HG03439 (cell line): ENCODE measurements at regions not wholly inside any gene's neighbourhood (a gene's known extent, or its start where the extent isn't known, plus 50 kb on each side); places are given as distances from the start of the nearest gene placed in this dataset.
"Not testable (repeated sequence)": the region's sequence is repeated elsewhere in the genome, so short reads cannot be mapped to it uniquely, and the experiment has no call there.

Experiments used
- ATAC-seq: cut with Tn5 transposase; IDR thresholded peaks from one replicate; pipeline ENCODE4 v1.9.1; 2021; ENCODE audit warnings: mild to moderate bottlenecking, moderate library complexity; ENCODE audit not compliant: unreplicated experiment

DNA sequence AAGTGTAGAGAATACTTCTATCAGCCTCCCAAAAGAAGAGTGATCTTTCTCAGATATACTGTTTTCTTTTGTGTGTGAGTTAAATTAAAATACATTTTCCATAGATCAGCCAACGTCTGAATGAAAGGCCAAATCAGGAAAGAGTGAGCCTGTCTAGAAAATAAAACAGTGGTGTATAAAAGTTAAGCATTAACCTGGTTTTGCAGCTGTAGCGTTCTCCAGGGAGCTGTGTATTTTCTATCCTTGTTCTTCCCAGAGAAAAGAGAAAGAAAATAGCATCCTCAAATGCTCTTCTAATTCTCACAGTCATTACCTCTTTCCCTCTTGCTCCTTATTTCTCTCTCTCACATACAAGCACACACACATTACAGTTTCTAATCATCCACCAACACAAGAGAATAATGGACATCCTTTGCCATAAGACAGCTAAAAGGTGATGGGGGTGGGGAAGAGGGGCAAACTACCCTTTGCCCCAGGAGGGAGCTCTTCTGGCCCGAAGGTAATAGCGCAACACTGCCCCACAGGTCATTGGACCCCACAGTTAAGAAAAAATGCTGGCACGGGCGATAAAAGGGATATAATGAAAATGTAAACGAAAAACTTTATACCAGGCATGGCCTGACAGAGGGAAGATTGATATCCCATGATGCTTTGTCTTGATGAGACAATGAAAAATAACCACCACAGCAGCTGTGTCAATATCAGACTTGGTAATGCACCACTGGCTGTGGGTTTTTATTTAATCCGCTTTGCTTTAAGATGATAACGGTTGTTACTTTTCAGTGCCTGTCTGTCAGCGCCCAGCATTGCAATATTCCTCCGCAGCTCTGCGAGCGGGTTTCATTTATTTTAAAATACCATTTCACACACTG is 150.3 kb downstream of the NUF2 start:
- no peak for ATAC-seq

DNA sequence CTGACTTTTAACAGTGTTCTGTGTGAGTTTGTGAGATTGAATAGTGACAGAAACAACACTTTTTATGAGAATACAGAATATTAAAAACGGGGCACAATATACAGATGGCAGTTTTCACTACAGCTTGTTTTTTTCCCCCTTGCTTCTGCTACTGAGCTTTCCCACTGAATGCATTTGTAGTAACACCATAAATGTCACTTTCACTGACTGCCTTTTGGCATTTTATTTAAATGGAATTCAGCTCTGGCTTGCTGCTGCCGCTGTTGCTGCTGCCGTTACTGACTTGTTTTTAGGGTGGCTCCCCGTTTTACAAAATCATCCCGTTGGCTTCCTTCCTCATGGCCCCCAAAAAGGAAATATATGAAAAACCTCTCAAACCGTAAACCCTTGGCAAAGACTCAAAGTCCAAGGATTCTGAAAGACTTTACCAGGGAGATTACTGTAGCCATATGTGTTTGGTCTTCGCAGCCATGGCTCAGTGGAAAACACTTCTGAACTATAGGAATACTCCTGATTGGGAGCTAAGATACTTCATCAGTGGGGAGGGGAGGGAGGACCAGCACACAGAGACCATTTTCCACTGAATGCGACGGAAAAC is 151.0 kb downstream of the NUF2 start:
- no peak for ATAC-seq

DNA sequence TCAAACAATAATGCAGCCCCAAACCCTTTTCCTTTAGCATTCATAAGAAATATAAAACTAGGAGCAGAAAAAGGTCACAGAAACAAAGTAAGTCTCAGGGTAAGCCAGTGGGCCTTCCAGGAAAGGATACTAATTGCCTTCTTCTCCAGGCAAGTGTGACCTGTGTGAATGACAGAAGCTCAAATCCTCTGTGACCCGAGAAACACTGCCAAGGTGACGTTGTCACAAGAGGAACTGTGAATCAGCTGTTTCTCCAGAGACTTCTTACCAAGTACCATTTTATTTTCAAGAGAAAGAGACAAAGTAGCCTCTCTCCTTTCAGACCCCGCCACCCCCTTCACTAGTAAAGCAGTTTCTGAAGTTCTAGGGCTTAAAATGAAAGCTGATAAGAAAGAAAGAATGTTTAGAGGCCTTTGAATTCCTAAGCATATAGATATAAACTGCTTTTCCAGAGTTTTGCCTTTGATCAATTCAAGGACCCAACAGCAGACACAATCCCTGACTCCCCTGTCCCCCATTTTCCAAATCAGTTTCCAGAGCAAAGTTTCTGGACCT is 155.6 kb downstream of the NUF2 start:
- no peak for ATAC-seq

DNA sequence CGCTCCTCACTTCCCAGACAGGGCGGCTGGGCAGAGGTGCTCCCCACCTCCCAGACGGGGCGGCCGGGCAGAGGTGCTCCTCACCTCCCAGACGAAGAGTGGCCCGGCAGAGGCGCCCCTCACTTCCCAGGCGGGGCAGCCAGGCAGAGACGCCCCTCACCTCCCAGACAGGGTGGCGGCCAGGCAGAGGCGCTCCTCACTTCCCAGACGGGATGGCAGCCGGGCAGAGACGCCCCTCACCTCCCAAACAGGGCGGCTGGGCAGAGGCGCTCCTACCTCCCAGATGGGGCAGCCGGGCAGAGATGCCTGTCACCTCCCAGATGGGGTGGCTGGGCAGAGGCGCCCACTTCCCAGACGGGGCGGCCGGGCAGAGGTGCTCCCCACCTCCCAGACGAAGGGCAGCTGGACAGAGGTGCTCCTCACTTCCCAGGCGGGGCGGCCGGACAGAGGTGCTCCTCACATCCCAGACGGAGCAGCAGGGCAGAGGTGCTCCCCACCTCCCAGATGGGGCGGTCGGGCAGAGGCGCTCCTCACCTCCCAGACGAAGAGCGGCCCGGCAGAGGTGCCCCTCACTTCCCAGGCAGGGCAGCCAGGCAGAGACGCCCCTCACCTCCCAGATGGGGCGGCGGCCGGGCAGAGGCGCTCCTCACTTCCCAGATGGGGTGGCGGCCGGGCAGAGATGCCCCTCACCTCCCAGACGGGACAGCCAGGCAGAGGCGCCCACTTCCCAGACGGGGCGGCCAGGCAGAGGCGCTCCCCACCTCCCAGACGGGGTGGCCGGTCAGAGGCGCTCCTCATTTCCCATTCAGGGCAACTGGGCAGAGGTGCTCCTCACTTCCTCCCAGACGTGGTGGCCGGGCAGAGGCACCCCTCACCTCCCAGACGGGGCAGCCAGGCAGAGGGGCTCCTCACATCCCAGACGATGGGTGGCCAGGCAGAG is 176.9 kb downstream of the NUF2 start:
- ATAC-seq: not testable (repeated sequence)

DNA sequence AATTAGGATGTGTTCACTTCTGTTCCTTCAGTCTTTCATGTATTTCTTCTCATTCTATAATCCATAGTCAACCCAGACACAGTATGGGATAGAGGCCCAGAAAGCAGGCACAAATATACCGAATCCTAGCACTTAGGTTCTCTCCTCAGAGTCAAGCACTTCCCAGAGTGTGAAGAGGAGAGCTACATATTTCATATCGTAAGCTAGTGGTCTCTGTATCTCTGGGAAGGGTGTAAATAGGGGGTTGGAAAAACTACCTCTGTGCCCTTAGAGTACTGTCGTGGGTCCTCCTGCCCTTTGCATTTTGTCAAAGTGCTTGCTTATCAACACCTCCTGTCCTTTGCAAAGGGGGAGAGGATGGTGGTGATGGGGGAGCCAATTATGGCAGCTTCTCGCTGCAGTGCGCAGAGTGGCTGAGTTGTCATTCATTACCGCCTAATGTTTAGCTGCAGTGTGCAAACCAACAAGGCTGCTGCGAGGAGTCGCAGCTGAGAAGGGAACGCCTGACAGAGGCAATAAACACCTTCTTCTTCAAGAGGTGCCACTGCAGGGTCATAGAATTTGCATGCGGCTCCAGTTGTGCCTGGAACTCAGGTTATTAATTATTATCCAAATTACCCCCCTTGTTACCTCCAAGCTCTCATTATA is 182.7 kb downstream of the NUF2 start:
- no peak for ATAC-seq

DNA sequence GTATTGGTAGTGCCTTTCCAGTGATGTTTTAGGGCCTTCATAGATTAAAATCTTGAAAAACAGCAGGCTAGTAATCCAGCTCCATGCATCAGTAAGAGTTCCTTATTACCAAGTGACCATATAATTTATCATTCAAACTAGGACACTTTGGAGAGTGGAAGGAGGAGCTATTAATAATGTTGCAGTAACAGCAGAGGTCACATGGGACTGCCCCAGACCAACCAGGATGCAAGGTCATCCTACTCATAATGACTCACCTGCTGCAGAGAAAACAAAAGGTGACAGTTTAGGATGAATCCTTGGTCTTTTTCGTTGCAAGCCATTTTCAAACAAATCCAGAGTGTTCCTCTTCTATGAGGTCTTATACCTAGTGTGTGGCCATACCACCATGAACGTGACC is 187.4 kb downstream of the NUF2 start:
- ATAC-seq: no peak

DNA sequence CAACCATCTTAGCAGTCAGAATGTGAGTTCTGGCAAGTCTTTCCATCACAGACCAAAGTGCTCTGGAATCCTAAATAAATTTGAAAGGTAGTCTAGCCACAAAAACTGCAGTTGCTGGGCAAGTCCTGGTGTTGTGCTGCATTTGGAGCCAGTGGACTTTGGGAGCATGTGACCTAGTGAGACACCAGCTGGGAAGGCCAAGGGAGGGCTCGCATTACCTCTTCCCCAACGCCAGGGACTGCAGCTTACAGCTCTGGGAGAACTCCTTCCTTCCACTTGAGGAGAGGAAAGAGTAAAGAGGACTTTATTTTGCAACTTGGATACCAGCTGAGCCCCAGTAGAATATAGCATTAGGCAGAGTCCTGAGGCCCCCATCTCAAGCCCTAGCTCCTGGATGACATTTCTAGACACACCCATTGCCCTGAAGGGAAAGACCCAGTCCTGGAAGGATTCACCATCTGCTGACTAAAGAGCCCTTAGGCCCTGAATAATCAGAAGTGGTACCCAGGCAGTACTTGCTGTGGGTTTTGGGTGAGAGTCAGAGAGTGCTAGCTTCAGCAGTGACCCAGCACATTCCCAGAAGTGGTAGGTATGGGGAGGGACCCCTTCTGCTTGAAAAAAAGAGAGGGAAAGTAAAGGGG is 190.7 kb downstream of the NUF2 start:
- ATAC-seq: no peak

DNA sequence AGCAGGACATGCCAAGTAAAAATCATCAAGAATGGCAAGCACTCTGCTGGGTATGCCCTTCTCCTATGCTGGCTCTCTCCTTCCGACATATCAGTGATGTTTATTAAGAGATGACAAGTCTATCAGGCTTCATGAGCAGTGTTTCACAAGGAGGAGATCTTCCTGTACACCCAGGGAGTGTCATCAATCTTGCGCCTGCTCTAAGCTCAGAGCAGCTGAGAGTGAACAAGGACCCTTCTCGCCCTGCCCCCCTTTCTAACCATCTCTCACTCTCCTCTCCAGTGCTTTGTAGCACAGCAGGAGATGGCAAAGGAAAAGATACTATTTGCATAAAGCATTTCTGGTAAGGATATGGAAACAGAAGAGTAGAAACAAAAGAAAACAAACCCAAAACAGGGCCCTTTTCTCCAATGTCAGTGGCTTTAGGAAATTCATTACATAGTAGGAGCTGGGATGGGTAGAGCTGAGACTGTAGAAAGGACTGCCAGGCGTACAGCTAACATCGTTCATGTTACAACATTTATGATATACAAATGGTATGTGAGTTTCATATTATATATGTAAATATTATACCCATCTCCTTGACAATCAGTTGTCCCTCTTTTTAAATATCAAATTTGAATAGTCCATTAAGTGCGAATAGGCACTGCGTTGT is 201.7 kb downstream of the NUF2 start:
- ATAC-seq: no peak

DNA sequence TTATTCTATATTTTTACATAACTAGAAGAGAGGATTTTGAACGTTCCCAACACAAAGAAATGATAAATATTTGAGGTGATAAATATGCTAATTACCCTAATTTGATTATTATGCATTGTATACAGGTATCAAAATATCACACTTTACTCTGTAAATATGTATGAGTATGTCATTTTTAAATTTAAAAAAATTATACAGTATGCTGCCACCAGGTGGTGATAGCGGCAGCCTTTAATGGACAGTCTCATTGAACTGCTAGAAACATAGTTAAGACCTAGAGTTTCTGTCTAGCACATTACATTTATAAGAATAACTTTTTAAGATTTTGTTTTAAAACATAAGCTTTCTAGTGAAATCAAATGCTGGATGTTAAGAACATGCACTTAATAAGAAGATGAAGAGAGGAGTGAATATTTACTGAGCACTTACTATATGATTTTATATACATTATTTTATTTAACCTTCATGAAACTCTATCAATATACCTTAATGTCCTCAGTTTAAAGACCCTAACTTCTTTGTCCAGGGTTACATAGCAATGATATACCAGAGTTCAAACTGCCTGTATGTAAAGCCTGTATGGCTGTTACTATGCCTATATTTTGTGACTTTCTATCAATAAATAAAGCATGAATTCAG is 207.1 kb downstream of the NUF2 start:
- peak; percentile 74 for ATAC-seq

DNA sequence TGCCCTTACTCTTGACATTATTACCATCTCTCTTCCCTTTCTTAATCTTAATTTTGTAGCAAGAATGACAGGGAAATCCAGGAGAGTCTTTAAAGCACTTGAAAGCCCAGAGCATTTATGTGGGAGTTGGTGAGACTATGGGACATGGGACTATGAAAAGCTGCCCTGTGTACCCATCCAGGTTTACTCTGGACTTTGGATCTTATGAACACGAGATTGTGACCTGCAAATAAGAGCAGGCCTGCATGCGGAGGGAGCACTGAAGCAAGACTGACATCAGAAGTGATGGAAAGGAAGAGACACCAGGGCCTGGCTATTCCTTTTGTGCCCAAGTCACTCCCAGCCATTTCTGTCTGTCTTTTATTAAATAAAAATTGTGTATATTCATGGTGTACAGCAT is 209.6 kb downstream of the NUF2 start:
- no peak for ATAC-seq

DNA sequence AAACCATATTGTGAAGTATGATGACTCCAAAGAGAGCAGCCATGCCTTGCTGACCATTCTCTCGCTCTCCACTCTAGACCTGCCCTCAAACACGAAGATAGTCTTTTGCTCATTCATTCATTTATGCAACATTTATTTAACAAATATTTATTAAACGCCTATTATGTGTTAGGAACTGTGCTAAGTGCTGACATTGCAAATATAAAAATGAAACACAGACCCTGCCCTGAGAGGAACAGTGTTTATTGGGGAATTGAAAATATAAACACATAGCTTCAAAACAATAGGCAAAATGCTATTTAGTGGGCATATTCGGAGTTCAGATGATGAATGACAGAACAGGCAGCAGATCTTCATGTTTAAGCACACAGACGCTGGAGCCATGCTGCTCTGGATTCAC is 213.6 kb downstream of the NUF2 start:
- ATAC-seq: no peak

DNA sequence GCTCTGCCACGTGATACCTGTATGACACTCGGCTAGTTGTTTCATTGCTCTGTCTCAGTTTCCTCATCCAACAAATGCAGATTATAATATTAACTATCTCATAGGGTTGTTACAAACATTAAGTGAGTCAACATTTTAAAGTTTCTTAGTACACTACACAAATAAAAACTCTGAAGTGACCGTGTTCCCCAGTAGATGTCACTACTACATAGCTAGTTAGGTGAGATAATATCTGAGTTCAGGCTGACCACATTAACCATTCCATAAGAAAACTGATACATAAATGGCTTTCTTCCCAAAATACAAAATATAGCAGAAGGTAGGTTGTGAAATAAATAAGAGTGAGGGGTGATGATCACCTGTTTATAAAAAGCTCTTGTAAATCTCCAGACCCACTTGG is 214.1 kb downstream of the NUF2 start:
- ATAC-seq: no peak

DNA sequence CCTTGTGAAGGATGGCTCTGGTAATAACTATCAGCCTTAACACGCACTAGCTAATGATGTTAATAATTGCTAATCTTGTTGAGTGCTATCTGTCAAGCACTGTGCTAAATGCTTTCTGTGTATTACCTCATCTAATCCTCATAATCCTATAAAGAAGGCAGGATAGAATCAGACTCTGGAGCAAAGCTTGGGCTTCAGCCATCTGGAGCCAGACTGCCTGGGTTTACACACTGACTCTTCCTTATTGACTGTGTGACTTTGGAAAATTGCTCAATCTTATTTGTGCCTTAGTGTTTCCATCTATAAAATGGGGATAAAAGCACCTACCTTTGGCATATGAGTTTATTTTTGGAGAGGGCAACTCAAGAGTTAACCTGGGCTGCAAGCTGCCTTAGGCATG is 216.1 kb downstream of the NUF2 start:
- ATAC-seq: no peak

DNA sequence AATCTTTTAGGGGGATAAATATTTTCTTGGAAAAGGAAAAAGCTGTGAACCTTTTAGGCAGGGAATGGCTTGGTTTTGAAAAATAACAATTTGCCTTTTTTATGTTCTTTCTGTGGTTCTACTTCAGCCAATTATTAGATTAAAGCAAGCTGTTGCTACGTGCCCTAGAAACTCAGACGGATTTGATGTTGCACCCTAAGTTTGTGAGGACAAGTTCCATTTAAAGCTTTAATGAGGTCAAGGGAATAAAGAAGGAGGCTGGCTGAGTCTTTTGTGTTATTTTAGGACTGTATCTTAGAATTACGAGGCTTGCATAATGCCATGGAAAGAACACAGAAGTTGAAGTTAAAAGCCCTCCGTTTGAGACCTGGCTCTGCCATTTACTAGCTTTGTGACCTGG is 216.9 kb downstream of the NUF2 start:
- ATAC-seq: no peak

DNA sequence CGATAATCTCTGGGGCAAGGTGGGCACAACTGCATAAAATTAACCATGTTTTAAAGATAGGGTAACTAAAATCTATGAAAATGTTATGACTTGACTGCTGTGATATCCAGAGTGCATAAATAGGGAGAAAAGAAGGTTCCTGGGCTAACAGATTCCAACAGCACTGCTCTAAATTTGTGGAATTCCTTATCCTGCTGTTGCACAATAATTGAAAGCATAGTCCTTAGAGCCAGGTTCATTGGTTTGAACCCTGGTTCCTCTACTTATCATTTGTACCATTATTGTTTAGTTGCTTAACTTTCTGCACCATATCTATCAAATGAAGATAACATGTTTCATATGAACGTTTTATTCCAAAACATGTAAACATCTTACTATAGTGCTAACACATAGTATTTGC is 219.0 kb downstream of the NUF2 start:
- ATAC-seq: no peak

DNA sequence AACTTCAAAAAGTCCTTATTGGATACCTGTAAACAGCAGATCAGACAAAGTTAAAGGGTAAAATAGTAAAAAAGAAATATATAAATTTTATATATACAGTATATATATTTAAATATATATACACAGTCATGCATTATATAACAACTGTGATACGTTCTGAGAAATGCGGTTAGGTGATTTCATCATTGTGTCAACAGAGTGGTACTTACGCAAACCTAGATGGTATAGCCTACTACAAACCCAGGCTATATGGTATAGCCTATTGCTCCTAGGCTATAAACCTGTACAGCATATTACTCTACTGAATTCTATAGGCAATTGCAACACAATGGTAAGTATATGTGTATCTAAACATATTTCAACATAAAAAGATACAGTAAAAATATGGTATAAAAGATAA is 222.7 kb downstream of the NUF2 start:
- no peak for ATAC-seq

DNA sequence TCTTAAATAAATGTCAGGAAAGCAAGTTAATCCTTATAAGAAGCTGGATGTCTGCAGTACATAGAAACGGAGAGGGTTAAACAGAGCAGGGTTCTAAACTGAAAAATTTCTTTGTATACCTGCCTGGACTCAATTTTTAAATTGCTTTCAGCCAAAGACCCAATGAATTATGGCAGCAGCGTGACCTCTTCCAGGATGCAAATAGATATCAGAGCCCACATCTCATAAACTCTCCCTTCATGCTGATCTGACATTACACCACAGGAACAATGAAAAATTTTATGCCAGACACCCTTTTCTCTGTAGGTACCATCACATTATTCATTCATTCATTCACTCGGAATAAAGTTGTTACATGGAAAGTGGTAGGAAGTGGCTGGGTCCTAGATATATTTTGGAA is 236.4 kb downstream of the NUF2 start:
- no peak for ATAC-seq

DNA sequence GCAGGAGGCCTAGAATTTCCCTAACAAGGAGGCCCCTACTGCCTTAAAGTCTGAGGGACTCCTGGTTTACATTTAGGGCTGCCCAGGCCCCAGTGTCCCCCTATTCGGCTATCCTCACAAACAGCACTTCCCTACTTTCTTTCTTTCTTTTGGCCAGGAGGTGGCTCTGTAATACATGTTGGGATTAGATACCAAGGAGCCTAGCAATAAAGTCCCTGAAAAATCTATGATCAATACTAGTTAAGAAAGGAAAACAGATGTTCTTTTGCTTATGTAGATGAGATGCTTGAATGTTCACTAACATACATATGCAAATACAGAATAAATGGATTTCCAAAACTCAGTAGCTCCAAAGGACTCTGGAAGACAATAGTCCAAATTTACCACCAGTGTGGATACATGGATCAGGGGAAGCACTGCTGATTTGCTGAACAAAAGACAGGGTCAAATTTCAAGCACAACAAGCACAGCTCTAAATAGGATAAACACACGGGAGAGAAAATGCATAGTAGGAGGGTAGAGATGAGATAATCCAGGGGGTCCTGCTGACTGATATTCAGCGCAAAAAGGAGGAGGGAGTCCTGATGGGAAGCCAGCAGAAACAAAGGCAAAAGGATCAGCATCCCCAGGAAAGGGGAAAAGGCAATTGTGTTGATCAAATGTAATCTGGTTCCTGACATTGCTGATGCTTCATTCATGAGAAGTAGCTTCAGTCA is 240.0 kb downstream of the NUF2 start:
- ATAC-seq: no peak

DNA sequence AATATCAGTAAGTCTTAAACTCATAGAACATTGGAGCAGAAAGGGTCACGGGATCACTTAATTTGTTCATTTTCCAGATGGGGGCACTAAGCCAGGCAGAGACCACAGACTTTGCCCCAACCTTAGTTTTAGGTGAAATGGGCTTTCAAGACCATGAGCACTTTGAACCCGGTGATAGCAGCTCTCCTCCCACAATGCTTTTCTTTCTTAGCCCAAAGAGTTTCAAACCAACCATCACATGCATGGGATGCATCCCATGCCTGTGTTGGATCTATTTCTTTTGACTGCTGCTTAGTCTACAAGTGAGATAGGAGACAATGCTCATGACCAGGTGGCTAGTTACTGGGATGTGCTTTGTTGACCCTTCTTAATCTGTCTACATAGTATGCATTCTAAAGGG is 240.6 kb downstream of the NUF2 start:
- no peak for ATAC-seq
